HG02623 (cell line): ENCODE measurements at regions not wholly inside any gene's neighbourhood (a gene's known extent, or its start where the extent isn't known, plus 50 kb on each side); places are given as distances from the start of the nearest gene placed in this dataset.

Experiments
- ATAC-seq: cut with Tn5 transposase; IDR thresholded peaks from one replicate; pipeline ENCODE4 v1.9.1; 2021; ENCODE audit warnings: moderate library complexity; ENCODE audit not compliant: unreplicated experiment

DNA sequence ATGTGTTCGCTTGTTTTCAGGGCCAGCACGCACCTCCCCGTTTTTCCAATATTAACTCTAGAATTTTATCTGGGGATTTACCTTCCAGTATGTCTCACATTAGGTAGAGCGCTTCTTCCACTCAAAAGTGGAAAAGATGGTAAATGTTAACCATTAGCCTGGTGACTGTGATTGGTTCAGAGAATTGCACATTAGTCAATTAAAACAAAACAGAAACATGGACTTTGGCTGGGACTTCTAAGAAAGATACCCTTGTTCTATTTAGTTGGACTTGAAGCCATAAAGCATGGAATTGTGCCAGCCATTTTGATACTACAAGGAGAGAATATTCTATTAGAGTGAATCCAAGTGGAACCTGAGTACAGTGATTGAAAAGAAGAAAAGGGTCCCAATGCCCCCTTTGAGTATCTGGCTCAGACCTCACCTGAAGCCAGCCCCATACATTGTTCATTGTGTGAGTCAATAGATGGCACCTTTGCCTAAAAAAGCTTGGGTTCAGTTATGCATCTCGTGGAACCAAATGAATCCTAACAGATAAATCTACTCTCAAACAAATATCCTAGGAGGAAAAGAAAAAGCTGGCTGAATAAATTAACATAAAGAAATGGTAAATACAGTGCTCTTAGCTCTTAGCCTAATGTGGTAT lies 354.3 kb downstream of the IRS1 start:
- ATAC-seq: no peak

DNA sequence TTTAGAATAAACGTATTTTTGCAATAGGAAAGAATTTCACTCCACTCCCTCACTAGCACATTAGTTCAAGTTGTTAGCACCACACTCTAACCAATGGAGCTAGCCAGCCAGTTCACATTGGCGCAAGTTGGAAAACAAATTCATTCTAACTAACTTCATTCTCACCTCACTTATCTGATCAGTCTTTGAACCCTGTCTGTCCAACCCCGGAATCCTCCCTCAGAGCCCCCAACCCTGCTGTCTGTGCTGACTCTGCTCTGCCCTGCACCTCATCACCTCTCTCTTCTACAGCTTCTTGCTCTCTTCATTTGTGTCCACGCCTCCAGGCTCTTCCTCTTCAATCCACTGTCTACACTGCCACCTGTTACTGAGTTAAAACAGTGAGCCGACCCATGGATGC lies 356.5 kb downstream of the IRS1 start:
- no peak for ATAC-seq

DNA sequence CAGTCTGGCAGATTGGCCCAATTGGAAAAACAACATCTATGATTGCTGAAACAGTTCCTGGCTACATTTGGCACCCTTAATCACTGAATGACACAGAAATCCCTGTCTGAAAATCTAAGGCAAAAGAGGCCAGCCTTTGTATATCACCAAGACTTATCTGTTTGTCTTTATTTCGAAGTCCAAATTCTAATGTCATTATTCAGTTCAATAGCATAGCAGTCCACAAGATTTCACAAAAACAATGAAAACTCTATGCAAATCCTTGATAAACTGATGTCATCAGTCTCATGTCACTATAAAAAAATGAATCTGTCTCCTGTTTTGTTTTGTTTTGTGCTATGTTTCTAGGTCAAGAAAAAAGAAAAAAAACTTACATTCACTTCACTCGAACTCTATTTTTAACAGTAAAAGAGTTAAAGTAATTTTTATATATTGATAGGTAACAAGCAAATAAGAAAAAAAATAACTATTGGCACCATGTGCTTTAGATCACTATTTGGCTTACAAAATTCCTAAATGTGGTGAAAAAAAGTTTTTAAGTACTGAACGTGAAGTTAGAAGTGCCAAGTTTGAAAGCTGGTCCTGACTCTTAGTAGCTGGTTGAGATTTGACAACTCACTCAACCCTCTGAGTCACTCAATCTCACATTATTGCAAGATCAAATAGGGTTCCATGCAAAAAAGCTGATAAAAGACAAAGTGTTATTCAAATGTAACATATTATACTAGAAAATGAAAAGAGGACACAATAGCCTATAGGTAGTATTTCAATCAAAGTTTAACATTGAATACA lies 359.3 kb downstream of the IRS1 start:
- ATAC-seq: no peak

DNA sequence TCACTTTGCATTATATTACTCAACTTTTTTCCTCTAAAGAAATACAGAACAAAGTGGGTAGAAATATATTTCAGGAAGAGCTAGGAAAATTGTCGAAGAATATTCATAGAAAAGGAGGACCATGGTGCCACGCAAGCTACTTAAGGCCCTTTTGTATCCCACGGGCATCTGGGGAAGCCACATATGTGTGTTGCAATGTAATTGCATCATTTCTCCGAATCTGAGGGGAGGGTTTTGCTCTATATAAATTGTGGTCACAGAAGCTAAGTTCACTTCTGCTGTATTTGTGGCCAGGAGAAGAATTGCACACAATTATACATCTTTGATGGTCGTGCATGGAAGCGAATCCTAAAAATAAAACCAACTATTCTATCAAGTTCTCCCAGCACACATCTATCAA lies 360.3 kb downstream of the IRS1 start:
- no peak for ATAC-seq

DNA sequence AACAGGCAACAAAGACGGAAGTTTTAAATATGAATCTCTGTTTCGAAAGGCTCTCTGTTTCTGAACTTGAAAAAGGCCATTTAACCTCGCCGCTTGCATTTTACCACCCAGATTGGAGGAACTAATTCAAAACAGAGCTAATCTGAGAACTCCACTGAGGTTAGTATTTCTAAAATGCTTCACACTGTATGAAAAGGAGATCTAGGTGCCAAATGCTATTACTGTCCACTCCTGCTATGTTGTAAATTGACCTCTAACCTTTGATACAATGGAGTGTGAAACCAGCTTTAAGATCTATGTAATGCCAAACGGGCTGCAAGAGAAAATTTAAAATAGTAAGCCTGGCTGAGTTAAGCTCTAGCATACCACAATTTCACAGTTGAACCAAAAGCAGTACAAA lies 364.5 kb downstream of the IRS1 start:
- ATAC-seq: no peak

DNA sequence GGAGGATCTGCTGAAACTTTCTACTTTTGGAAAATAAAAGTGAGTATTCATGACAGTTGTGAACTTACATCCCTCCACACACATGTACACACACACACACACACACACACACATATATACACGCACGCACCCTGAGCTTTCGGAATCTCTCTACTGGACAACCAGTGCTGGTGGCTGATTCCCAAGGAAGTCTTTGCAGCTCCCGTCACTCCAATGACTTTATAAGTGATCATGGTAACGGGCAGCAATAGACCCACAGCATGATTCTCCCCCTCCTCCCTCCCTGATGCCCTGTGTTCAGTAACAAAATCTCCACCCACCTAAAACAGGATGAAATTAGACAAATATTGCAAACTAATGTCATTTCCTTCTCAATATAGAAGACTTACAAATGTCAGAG lies 364.9 kb downstream of the IRS1 start:
- no peak for ATAC-seq

DNA sequence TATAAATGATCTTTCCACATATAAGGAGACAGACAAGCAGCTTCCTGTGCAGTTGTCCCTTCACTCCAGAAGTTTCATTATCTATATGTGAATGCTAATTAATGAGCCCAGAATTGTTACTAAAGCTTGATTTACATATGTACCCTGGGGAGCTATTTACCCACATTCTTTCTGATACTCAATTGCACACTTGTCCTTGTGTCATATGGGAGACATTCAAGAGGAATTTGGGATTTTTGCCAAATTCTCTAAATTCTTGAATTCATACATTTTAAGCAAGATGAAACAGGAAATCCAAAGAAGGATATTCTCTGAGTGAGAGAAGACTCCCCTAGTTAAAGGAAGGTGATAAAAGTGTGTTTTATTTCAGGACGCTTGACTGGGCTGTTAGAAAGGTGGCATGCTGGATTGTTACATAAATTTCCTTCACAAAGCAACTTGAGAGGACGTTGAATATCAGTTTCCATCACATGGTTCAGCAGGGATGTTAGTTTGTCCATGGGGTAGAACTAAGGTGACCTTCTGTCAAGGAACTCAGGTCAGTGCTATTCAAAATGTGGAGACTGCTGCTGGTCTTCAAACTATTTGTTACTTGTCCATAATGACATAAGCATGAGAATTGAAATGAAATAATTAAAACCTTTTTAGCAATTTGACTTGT lies 368.2 kb downstream of the IRS1 start:
- no peak for ATAC-seq

DNA sequence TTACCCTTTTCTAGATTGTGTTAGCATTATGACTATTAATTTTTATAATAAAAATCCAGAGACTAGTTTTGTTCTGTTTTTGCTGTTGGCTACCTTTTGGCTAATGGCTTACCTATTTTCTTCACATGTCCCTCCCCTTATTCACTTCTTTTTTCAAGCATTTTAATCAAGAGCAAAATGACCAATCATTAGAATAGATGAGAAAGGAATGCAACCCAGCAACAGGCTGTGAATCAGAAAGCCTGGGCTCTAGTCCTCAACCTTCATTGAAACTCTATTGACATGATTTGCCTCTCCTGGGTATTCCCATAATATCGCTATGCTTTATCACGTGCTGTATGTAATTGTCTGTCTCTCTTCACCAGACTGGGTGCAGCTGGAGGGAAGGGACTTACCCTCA lies 370.1 kb downstream of the IRS1 start:
- no peak for ATAC-seq

DNA sequence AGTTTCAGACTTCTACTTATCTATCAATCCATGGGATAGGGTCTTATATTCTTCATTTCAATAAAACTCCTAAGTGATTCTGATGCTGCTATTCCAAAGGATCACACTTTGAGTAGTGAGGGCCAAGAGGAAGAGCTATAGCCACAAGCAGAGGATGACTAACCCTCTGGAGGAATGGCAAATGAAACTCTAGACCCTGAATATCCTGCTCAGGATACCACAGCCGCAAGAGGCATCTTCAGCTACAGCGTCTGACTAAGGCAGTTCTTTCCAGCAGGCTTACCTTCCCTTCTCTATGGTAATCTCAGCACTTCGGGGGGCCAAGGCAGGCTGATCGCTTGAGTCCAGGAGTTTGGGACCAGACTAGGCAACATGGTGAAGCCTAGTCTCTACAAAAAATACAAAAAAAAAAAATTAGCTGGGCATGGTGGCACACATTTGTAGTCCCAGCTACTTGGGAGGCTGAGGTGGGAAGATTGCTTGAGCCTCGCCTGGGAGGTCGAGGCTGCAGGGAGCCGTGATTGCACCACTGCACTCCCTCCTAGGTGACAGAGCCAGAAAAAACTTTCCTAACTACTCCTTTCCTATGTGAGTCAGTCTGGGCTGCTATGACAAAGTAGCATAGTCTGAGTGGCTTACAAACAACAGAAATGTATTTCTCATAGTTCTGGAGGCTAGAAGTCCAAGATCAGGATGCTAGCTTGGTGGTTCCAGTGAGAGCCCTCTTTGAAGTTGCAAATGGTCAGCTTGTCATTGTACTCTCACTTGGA lies 371.9 kb downstream of the IRS1 start:
- ATAC-seq: no peak

DNA sequence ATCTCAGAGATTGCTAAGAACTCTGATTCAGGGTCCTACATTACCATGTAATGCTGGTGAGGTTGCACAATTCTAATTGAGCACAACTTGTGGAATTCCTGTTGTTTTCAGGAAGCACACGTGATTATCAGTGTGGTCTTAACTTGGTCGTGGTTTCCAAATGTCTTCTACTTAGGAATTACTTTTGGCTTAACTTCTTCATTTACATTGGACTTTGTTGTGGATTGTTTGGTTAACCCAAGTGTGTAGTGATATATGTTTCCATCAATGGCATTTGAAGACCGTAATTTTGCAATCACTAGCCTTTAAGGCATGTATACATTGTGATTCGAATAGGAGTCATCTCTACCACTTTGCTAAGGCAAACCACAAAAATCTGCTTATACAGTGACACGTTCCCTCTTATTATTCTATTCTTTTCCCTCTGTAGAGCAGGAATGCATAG lies 373.3 kb downstream of the IRS1 start:
- ATAC-seq: no peak

DNA sequence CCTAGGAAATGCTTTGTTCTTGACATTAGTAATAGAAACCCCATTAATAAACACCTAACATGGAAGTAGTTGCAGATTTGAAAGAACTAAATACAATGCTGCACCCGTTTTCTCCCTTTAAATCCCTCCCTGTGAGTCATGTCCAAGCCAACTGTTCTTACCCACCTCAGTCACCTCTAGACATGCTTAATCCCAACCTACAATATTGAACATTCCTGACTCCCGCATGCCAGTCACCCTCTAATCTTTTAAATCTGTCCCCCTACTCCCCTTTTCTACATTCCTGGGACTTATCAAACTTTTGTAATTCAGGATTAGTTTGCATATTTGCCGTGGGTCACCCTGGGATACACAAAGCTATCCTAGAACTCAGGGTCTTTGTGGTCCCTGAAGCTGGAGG lies 374.6 kb downstream of the IRS1 start:
- ATAC-seq: no peak

DNA sequence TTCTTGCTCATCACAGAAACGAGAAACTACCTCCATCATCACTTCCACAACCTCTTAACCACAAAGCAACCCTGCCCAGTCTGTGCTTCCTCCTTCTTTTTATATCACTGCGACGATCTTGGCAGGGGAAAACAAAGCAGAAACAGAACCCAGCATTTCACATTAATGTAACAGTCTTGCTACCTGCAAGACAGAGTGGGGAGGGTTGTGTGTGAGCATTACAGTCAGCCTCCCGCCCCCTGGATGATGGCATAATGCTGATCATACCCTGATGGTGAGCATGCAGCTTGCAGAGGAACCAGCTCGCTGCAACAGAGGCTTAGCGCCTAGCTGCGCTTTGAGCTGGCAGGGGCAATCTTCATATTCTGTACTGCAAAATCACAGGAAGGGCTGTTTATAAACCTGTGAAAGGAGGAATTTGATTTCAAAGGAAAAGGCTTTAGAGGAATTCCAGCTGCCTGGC lies 376.1 kb downstream of the IRS1 start:
- no peak for ATAC-seq

DNA sequence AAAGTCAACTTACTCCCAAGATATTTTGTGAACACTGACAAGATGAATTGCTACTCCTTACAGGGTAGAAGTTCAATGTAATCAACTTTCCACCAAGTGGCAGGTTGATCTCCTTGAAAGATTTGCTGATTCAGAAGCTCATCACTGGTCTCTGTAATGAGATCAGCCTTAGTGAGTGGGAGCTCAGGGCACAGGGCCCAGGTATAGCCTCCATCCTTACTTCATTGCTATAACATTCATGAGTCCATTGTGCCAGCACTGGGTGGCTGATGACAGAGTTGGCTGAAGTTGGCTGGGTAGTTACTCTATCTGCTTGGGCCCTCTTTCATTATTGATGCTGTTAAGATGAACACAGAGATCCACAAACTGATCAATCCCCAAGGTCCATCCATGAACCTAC lies 379.0 kb downstream of the IRS1 start:
- no peak for ATAC-seq

DNA sequence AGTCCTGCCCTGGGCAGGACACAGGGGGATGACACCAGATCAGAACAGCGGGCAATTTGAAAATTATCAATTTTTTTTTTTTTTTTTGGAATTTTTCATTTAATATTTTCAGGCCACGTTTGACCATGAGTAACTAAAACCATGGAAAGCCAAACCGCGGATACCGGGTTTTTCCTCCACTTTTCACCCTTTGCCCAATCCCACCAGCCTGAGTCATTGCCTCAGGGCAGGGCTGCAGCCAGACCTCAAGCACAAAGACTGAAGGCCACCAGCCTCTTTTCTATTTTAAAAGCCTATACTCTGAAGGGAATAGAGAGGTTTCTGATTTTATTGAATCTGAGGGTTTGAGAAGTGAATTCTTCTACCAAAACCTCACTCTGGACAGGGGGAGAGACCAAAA lies 381.1 kb downstream of the IRS1 start:
- ATAC-seq: no peak

DNA sequence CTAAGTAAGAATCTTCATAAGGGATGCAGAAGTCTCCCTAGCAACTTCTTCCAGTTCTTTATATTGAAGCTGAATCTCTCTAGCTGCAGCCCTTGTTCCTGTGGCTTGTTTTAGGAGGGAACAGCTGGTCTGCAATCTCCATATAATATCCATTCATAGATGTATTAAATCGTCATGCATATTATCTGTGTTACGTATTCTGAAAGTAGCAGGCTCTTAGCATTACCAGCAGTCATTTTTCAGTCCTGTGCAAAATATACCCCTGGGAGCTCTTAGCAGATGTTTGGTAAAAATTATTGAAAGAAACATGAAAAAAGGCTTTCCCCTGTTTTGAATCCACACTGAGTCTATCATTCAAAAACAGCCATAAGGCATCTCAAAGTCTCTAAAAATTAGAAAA lies 385.3 kb downstream of the IRS1 start:
- no peak for ATAC-seq

DNA sequence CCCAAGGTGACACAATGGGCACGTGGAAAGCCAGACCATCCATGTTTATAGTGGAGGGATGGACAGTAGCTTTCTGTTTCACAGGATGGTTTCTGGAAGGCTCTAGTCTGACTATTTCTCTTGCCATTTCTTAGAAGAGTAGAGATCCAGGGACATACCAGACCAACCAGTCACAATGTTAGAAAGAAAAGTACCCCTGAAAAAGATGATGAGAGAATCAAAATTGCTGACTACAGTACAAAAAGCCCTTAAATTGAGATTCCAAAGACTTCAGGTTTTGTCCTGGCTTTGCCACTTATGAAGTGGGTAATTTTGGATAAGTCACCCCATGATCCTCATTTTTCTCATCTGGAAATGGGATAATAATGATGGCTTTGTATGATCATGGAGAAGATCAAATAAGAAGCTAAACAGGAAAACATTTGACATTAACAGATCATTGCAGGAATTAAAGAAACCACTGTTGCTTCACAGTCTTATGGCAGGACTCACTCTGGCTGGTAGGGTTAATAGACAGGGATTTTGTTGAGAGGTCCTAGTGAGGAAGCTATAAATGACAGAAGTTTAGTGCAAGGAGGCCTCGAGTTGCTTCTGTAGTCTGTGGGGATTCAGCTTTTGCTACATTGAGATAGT lies 386.0 kb downstream of the IRS1 start:
- ATAC-seq: no peak

DNA sequence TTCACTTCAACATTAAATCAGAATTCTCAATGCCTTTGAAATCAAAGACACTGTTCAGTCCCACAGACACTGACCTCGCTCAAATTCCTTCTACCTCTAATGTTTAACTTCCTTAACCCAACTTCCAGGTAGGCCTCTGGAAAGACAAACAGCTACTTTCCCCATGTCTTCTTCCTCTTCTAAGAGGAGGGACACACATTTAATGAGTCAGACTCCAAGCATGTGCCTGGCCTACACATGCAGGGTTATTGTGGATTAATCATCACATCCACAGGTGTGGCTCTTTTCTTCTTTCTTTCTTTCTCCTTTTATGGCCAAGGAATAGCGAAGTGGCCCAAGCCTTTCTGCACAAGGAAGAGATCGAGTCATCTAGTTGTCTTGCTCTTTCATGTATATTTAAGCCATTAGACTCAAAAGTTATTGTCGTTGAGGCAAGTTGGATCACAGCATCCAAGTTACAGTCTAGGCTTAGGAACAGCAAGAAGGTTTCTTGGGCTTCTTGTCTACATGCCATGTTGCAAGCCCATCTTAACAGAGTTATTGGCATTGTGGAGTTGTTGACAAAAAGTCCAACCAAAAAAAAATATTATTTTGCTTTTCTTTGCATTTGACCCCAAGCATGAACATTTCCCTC lies 387.8 kb downstream of the IRS1 start:
- no peak for ATAC-seq

DNA sequence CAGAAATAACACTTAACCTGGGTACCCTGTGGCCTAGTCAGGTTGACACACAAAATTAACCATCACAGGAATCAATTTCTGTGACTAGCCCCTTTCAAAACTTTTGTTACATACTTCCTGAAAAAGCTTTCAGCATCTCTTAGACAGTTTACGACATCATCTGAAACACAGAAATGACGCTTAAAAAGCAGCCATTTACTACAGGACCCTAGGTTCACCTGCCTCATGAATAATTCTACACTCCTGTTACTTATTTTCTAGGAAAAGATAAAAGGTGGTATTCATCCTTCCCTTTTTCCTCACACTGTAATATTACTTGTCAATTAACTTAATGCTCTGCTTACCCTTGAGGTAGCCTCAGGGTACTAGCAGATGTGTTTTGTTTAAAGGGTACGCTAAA lies 388.4 kb downstream of the IRS1 start:
- ATAC-seq: no peak

DNA sequence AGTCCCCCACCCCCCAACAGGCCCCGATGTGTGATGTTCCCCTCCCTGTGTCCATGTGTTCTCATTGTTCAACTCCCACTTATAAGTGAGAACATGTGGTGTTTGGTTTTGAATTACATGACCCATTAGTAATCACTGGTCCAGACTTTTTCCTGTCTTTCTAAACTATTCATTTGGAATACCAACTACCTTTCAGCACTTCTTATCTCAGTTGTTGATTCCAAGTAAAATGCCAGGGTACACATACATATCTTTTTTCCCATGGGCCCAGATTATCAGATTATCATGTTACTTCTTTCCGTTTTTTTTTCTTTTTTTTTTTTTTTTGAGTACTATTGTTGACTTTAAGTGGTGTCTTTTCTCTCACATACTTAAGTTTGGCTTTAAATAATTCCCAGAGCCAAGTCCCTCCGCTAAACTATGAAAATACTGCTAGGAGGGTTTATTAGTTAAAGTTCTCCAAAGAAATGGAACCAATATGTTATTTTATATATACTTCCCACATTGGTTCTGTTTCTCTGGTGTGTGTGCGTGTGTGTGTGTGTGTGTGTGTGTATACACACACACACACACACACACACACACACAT lies 389.3 kb downstream of the IRS1 start:
- no peak for ATAC-seq

DNA sequence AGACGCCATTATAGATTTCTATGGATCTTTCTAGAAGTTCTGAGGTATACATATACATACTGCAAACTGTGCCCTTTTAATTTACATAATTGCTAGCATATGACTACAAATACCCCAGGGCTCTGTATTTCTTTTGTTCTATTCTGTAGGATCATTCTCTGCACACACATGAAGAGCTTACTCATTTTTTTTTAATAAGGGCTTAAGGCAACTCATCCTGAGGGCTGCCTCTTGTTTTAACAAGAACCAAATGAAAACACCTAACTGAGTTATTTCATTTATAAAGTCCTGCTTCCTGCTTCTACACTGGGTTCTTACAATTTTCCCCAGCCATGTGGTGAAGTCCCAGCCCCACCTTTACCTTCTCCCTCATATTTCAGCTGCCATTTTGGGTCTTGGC lies 390.5 kb downstream of the IRS1 start:
- no peak for ATAC-seq
